DMS 273 (cell line): ENCODE measurements at regions not wholly inside any gene's neighbourhood (a gene's known extent, or its start where the extent isn't known, plus 50 kb on each side); places are given as distances from the start of the nearest gene placed in this dataset.
"Not testable (repeated sequence)": the region's sequence is repeated elsewhere in the genome, so short reads cannot be mapped to it uniquely, and the experiment has no call there.

ENCODE experiments used
- DNase-seq: peaks from one replicate; lab custom pipeline; 2025; ENCODE audit not compliant: unreplicated experiment; lab: John Stamatoyannopoulos, UW

DNA sequence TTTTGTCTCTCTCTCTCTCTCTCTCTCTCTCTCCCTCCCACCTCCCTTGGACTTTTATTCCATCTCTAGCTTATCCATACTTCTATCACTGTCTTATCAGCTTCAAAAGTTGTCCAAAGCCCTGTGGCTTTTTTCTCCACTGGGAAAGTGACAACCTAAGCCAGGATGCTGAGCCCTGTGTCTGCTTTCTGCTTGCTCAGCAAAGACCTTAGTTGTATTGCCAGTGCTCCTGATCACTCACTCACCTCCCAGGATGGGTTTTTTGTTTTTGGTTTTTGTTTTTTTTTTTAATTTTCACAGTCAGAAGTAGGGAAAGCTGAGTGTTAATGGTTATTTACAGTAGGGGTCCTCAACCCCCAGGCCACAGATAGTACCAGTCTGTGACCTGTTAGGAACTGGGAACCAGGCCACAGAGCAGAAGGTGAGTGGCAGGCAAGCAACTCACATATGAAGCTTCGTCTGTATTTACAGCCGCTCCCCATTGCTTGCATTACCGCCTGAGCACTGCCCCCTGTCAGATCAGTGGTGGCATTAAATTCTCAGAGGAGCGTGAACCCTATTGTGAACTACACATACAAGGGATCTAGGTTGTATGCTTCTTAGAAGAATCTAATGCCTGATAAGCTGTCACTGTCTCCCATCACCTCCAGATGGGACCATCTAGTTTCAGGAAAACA is 125.0 kb upstream of the ID4 start:
- DNase-seq, result no peak

DNA sequence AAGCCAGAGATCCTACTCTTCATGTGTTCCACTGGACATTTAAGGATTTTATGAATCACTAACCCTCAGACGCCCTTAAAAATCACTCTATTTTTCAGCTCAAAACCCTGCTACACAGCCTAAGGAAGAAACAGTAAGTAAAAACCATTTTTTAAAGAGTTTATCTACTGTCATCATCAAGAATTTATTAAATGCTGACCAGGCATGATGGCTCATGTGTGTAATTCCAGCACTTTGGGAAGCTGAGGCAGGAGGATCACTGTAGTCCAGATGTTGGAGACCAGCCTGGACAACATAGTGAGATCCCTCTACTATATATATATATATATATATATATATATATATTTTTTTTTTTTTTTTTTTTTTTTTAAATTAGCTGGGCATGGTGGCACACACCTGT is 124.2 kb upstream of the ID4 start:
- no peak for DNase-seq

DNA sequence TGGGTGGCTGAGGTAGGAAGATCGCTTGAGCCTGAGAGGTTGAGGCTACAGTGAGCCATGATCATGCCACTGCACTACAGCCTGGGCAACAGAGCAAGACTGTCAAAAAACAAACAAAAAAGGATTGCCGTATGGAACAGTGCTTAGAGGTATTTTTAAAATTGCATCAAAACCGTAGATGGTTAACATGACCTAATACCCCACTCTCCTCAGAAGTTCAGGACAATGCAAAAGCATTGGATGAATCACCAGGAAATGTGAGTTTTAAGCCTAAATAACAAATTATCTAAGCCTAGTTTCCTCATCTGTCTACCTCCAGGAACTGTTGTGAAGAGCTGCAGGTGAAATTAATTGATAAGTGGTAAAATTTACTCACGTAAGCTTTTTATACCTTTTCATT is 123.8 kb upstream of the ID4 start:
- DNase-seq, result no peak

DNA sequence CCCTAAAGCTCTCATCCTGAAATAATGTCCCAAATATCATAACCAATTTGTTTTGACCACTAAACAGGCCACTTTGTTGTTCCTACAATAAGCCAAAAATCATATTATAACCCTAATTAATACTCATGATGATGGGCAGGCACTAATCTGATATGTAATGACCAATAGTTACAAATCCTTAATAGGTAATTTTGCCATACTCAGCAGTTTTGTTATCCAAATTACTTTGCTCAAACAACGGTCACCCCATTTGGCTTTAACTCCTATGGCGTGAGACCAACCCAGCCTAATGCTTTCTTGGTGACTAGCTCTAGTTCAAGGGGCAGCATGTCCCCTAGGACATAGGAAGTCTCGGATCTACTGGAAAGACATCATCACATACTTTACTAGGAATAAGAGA is 123.2 kb upstream of the ID4 start:
- no peak for DNase-seq

DNA sequence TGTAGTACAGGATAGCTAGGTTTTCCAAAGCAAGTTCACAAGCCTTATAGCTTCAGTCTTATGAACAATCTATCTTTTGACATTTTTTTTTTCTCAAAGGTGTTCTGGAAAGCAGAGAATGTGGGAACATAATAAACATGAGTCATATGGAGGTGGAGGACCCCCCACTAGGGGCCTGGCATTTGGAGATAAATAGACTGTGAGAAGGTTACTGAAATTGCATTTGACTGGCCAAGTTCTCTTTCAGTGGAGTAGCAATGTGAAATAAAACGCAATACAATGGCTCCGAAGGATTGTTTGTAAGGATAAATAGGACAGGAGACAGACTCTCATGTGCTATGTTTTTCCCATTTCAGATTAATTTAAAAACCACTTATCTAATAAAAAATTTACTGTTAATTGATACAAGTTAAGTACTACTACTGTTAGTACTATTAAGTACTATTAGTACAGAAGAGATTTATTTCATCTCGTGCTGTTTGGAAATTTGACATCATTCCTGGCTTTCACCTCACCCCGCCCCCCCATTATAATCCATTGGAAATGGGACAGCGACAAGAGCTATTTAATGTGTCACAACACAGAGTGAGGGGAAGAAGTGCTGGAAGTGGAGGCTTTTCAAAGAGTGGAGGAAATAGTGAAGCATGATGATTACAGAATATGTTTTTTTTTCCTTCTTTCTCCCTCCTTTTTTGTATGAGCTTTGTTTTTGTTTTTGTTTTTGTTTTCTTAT is 122.6 kb upstream of the ID4 start:
- peak; percentile 40 for DNase-seq

DNA sequence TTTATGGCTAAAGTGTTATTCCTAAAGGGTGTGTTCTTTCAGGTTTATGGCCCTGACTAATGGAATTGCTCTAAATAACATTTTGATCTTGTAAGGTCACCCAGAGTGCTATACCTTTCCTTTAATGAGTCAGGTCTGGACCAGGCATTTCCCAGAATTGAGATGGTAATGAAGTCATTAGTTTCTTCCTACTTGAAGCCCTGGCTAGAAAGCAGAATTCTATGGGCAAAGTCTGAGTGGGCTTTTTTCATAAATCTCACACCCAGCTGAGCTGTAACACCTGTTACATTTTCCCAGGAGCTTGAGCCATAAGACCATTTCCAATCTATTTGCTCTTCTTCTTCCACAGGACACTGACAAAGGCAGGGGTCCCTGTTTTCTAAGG is 122.0 kb upstream of the ID4 start:
- peak; percentile 56 for DNase-seq

DNA sequence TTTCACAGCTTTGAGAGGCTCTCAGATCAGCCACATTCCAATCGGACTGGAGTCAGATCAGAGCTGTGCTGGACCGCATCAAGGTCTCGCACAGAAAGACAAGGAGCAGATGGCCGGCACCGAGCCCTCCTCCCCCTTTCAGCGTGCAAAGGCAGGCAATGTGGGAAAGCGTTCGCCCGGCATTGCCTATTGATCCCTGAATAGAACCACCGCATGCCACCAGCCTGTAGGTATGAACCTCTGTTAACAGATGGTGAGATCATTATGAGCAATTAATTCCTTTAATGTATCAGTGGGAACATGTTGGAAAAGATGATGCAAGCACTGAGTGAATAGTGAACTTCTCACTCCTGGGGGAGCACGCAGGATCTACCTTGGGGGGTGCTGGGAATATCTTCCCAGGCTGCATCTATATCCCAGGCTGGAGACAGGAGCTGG is 117.5 kb upstream of the ID4 start:
- peak; percentile 95 for DNase-seq

DNA sequence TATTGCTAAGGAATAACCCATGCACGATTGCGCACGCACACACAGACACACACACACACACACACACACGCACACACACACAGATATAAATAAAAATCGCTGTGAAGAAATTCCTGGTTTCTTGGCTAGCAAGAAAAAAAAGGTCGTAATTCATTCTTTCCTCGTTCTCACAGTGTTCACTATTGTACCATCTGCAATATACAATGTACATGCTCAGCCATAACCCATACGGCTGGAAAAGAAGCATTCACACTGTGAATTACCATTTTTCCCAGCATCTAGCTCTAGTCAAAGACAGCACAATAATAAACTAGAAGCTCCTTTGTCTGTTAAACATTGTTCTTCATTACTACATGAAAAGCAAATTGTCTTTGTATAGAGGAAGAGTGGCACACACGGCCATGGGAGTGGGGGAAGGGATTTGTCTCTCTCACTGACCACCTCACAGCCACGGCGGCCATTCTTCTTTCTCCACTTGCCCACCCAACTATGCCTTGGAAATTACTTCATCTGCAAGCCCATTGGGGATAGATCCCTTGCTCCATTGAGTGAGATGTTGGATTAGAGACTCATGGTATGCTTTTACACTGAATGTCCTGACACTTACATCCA is 115.3 kb upstream of the ID4 start:
- no peak for DNase-seq

DNA sequence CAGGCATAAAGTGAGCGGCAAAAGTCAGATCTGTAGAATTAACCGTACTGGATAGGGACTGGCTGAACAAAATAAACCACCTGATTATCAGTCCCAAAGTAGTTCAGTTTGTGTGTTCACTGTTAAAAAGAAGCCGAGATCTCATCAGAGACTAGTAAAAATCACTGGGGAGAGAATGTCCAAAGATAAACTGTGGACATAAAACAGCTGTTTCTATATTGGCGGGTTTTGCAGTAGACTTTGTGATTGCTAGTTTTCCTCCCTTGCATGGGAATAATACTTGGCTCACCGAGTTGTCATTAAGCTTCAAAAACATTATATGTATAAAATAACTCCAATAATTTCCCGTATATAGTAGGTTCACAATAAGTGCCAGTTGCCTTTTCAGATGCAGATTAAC is 114.2 kb upstream of the ID4 start:
- no peak for DNase-seq

DNA sequence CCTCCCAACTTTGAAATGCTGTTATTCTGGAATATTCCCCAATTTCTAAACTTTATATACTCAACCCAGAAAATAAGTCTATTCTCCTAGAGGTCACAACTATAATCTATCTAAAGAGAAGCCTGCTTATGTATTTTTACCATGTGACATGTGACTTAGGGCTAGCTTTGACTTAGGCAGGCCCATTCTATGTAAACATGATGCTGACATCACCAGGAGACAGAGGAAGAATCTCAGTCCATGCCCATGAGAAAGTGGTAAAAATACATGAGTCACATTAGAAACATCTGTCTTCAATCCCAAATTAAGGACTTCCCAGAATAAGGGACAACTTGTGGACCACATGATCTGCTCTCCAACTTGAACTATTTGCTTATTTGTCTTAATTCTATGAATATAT is 113.6 kb upstream of the ID4 start:
- DNase-seq, result peak; percentile 44

DNA sequence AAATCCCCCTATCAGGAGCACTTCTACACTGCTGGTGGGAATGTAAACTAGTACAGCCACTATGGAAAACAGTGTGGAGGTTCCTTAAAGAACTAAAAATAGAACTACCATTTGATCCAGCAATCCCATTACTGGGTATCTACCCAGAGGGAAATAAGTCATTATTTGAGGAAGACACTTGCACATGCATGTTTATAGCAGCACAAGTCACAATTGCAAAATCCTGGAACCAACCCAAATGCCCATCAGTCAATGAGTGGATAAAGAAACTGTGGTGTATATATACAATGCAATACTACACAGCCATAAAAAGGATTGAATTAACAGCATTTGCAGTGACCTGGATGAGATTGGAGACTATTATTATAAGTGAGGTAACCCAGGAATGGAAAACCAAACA is 111.7 kb upstream of the ID4 start:
- not testable (repeated sequence) for DNase-seq

DNA sequence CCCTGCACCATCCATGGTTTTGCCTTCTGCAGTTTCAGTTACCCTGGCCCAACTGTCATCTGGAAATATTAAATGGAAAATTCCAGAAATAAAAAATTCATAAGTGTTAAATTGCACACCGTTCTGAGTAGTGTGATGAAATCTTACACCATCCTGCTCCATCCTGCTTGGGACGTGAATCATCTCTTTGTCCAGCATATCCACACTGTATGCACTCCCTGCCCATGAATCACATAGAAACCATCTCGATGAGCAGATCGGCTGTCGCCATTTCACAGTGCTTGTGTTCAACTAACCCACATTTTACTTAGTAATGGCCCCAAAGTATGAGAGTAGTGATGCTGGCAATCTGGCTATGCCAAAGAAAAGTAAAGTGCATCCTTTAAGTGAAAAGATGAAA is 105.9 kb upstream of the ID4 start:
- DNase-seq, result no peak

DNA sequence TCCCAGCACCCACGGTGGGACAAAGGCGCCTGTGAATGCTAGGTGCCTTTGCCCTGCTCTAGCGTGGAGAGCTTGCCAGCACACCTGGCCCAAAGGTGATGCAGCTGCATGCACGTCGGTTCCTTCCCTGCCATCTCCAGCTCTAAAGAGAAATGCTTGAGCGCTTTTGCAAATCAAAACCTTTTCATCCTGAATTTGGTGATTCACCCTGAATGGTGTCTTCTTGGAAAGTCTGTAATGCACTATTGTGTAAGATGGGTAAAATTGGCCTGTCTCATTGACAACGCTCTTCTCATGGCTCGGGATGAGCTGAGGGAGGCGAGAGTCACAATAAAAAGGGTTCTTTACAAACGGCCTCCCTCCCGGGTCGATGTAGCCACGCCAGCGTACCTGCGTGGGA is 103.1 kb upstream of the ID4 start:
- DNase-seq, result no peak

DNA sequence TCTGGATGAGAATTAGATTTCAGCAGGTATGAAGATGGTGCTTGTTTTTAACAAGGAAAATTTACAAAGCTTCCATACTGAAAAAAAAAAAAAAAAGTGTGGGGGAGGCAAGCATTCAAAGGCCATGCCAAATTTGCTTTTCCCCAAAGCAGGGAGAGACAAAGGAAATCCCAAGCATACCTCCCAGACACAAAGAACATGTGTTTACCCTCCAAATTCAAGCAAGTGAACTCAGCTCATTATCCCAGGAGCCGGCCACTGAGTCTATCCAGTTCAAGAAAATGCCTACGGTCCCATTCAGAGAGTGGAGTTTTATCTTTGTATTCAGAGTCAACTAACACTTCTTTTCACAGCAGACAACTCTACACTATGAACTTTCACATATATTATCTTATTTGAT is 102.7 kb upstream of the ID4 start:
- no peak for DNase-seq

DNA sequence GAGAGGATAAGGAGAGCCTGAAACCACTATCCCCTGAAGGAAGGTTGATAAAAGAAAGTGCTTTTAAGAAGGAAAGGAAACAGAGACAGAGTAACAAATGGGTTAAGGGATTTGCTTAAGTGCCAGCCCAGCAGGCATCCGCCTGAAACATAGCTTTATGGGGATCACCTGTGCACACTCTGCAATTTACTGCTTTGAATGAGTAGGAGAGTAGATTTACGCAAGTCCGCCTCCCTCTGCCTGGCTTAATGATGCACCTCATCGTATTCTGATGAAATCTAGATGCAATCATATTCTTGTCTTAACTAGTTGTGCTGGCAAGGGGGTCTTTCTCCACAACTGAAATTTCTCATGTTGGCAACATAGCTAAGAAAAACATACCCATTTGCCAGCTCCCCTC is 101.1 kb upstream of the ID4 start:
- no peak for DNase-seq

DNA sequence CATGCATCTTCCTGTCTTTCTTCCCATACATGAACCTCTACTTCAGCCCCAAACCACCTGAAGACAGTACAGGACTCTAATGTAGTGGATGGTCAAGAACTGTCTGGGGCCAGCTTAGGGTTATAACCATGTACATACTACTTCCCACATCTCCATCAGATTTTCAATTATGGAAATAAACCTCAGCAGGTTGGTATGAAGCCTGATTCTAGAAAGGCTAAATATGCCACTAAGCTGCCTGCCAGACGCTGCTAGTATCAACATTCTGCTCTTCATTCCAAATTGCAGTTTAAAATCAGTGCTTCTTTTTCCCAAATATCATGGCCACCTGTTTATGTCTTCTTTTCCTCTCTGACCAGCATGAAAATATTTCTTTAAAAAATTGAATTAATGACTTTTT is 99.2 kb upstream of the ID4 start:
- DNase-seq, result no peak

DNA sequence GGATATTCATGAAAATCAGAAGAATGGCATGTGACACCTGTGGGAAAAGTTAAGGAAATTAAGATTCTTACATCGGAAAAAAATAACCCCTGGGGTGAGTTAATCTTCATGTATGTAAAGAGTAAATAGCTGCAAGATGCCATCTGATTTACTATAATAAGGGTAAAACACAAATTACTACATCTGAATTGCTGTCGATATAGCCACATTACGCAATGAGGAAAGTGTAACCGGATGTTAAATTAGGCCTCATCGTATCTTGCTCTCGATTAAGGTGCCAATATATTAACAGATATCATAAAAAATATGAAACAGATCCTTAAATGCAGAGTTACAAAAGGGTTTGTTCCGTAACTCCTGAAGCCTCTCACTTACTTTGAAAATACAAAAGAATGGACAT is 87.4 kb upstream of the ID4 start:
- no peak for DNase-seq

DNA sequence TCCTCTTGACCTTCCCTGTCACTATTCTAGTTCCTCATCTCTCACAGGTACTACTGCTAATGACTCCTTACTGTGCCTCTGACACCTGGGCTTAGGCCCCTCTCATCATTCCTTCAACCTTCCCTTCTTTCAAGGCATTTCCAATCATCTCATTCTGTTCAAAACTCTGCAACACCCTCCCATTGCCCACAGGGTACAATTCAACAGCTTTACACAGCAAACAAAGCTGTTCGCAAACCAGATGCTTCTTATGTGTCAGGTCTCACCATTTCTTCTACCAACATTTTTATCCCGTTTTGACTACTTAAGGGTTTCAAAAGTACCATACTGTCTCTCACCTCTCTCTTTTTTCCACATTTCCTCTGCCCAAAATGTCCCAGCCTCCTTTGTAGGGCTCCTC is 84.4 kb upstream of the ID4 start:
- peak; percentile 64 for DNase-seq

DNA sequence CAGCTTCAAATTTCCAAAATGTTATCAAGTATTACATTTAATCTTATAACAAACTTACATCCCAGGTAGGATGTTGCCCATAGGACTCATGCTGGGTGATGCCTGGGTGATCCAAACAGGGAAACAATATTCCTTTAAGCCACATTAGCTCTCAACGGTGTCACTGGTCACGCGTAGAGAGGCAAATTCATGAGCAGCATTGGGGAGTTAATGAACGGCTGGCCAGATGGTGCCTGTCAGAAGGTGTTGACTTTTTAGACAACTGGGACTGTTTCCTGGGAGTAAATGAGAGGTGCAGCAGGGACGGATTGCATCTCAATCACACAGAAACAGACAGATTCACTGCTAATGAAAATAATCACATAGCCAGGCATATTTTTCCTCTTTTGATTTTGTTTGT is 83.3 kb upstream of the ID4 start:
- peak; percentile 95 for DNase-seq

DNA sequence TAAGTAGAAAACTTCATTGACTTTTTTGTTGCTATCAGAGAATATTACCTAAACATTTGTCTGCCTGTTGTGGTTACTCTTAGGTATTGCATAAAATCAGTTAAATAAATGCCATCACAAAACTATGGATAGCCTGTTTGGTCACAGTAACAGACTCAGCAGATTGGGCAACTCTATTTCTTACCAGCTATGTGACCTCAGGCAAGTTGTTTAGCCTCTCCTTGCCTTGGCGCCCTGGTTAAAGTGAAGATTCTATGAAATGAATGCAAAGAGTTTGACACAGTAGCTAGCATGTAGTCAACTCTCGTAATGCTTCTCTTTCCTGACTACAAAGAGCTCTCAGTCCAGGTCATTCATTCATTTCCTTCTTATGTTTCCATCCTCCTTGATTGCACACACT is 82.5 kb upstream of the ID4 start:
- DNase-seq, result no peak

DNA sequence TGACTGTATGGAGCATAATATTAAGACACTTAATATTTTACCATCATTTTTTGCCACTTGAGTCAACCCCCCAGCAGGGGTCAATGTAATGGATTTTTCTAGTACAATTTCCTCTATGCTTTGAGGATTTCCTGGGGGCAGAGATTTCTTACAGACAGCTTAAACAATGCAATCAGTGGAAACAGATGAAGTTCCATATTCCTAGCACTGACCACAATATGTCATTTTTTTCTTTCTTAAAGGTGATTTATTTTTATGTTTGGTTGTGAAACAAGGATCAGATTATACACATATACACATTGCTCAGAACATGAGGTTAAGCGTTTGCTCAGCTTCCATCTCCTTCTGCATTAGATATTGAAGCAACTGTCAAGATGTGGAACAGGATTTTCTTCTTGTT is 82.0 kb upstream of the ID4 start:
- DNase-seq, result no peak

DNA sequence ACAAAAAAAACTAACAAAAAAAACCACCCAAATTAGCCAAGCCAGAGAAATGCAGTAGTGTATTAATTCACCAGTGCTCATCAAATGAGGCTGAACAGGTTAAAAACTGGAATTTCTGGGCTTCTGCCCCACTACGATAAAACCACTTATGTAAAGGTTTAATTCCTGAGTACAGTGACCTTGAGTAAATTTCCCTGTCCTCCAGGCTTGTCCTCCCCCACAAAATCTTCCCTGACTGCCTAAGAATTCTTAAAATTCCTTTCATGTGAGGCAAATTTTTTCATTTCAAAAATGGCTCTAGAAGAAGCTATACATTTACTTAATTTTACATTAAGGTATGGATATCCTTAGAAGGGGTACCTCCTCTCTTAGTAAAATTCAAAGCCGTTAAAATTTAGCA is 80.1 kb upstream of the ID4 start:
- no peak for DNase-seq
